H4 (cell line): ENCODE measurements at regions not wholly inside any gene's neighbourhood (a gene's known extent, or its start where the extent isn't known, plus 50 kb on each side); places are given as distances from the start of the nearest gene placed in this dataset.

Experiments
- DNase-seq: peaks from one replicate; pipeline ENCODE4 v3.0.0-alpha.2; 2015; ENCODE audit warnings: low spot score

- no peak for DNase-seq
Measured at GRCh38 chr15:93722165-93722564, 509.2 kb upstream of the MCTP2 start.

DNA sequence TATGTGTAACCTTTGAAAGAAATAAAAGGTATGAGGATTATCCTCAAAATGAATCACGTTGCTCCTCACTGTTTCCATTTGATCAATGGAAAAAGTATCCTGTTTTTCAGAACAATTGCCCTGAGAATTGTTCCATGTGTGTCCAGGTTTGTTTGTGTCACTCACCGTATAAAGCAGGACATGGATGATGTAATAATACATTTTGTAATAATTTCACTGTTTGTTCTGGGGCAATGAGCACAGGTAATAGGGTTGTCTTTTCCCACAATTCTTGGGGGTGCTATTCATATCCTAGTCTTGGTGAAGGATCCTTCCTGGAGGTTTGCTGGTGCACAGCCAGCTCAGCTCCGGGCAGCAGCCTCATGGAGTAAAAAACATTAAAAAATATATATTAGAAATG, 510.8 kb upstream of the MCTP2 start:
- DNase-seq, result no peak

- no peak for DNase-seq
Measured at GRCh38 chr15:93719921-93720351, 511.4 kb upstream of the MCTP2 start.

DNA sequence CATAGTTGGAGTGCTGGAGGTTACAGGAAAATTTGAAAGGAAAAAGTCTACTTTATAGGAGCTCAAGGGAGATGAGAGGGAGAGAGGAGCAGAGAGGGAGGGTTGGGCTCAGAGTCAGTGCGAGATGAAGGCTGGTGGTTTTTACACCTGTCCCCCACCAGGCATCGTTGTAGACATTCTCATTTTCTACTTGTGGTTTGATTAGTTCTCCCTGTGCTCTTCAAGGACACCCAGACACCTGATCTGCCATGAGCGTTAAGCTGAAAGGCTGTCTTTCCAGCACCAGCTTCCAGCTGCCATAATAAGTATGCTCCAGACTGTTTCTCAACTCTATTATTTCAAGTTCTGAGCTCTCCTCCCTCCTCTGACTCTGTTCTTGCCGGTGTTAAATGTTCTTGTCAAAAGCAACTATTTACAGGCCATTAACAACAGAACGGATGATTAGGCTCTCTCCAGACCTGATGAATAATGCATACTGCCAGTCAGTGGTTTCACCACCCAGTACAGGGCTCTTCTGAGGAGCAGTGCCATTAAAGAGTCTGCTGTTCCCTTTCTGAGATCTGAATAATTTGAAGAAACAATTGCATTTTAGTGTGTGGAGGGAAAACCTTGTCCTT, 514.6 kb upstream of the MCTP2 start:
- DNase-seq, result no peak

- DNase-seq, result no peak
Measured at GRCh38 chr15:93709708-93710107, 521.7 kb upstream of the MCTP2 start.

- DNase-seq, result no peak
Measured at GRCh38 chr15:93708724-93709445, 522.5 kb upstream of the MCTP2 start.

- DNase-seq, result no peak
Measured at GRCh38 chr15:93707751-93708150, 523.6 kb upstream of the MCTP2 start.

DNA sequence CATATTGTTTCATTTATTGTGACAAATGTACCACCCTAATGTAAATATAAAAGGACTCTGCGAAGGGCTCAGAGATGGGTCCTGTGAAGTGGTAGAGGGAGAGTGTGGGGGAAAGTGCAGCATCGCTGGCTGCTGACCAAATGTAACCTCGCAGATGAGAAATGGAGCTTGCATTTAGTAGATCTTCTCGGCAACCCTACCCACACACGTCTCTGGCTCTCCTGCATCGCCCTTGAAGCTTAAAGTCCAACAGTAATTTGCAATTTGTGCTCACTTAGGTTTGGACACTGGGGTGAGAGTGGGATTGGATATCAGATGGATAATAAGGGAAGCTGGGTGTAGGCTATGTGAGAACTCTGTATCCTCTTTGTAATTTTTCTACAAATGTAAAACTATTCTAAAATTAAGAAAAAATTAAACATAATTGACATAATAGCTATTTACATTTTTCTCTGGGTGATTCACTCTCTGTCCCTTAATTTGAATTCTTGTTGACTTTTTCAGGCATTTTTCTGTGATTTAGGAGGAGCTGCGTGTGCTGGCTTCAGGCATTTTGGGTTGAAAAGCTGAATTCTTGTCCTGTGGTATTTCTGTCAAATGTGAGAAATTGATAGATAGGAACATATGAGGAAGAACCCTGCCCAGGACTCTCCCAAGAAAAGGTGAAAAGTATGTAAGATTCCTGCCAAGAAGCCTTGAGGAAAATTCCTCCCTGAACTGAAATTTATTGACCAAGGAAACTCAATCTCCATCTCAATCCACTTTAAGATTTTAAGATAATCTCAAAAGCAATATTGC, 524.7 kb upstream of the MCTP2 start:
- no peak for DNase-seq

- DNase-seq, result no peak
Measured at GRCh38 chr15:93705753-93706455, 525.5 kb upstream of the MCTP2 start.

DNA sequence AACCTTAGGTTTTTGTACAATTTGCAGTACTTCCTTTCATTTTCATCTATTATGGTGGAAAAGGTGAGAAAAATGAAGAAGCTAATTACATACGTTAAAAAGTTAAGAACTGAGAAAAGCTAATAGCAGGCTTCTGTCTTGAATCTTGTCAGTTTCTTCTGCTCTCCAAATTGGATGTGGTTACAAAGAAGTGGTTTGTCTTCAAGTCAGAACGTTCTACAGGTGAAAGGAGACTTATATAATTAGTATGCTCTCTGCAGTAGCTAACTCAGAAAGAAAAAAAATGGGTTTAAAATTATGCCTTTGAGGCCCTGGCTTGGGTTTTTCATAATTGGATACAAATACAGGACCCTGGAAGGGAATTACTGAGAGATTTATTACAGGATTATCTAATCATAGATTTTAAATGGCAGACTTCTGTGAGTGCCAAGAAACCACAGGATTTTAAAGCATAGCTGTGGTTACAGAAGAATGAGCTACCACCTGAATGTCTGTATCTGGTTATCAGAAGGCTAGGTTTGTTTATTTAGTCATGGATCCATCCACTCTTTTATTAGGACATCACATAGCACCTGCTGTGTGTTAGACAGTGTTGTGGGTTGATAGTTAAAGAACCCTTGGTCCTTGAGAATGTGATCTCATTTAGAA, 528.1 kb upstream of the MCTP2 start:
- no peak for DNase-seq

DNA sequence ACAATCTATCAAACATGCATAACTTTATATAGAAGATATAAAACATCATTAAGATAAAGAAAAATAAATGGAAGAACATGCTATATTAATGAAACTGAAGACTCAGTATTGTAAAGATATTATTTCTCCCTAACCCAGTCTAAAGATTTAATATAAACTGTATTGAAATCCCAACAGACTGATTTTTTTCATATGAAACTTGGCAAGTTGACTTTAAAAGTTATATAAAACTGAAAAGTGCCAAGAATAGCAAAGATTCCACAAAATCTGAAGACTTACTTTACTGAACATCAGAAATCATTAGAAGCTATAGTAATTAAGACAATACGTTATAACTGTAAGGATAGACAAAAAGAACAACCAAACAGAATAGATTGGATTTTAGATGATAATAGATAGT, 531.3 kb upstream of the MCTP2 start:
- DNase-seq, result no peak

DNA sequence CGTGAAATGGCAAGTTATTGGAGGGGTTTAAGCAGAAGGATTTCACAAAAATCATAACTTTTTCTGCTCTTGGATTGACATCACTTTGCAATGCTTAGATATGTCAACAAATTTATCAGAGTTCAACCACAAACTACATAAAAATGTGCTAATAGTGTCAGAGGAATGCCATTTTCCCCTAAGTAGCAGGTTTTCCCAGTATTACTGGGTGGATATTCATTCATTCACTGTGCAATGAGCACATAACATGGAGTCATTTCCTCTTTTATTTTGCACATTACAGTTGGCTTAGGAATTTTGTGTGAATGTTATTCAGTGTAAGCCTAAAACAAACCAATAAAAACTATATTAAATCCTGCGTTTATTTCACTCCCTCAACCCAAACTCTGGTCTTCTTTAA, 537.3 kb upstream of the MCTP2 start:
- no peak for DNase-seq

GRCh38 chr15:93683651-93684050, 547.7 kb upstream of the MCTP2 start:
- DNase-seq, result no peak

DNA sequence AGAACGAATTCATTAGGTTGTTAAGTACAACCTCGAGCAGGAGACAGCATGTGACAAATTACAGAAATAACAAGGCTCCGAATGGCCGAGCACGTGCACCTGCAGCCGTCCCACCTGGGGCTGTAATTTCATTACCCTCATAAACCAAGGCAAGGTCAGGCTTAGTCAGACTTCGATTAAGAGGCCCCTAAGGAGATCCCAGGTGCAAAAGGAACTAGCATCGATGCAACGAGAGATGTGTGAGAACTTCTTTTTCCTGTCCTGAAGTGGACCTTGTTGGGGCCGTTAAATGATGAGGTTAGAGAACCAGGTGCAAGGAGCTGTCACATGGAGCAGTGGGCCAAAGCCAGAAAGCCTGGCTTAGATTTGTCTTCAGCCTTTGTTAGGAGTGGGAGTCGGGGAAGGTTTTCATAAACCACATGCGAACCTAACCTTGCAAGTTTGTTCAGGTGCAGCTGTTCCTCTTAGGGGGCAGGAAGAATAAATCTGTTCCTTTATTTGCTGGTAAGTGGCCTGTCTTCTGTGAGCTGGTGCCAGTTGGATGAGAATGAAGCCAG, 559.9 kb upstream of the MCTP2 start:
- no peak for DNase-seq

DNA sequence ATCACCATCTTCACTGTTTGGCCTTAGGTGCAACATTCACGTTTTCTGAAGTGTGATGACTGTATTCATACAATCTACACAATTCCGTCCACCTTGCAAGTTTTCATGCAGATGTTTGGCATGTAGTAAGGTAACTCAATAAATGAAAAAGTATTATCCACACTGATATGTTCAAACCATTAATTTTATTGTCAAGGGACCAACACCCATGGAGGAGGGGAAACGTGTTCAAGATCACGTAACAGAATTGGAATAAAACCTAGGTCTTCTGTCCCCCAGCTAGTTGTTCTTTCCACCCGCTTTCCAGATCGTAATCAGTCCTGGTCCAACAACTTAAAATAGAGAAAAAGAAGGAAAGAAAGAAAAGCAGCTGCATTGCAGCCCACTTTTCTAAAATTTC, 560.4 kb upstream of the MCTP2 start:
- no peak for DNase-seq

DNA sequence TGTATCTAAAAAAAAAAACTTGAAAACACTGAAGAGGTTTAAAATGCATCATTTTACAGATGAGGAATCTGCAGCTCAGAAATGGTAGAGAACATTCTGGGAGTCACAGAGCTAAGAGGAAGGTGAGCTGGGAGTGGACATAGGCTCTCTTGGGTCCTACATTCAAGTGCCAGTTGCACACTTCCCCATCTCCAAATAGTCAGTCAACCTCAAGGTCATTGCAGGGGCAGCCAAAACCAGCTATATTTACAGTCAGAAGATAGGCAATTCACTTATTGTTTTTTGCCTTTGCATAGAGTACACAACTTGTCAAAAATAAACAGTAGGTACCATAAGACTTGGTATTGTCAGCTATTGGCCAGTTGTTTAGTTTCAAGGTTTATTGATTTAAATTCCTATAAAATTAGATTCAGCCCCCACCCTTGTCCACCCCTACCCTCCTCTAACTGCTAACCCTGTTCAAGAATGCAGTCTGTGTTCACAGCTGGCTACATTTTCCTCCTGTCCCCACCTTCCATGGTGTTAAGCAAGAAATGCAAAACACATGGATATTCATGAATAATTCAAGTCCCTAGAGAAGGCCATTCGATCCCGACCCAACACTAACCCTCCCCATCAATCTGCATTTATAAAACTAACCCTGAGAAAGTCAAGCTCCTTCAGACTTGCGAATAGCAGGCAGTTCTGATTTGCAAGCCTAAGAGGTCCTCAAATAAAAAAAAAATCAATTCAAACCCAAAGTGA, 567.0 kb upstream of the MCTP2 start:
- DNase-seq, result no peak

- DNase-seq, result no peak
Measured at GRCh38 chr15:93662162-93662885, 569.0 kb upstream of the MCTP2 start.

DNA sequence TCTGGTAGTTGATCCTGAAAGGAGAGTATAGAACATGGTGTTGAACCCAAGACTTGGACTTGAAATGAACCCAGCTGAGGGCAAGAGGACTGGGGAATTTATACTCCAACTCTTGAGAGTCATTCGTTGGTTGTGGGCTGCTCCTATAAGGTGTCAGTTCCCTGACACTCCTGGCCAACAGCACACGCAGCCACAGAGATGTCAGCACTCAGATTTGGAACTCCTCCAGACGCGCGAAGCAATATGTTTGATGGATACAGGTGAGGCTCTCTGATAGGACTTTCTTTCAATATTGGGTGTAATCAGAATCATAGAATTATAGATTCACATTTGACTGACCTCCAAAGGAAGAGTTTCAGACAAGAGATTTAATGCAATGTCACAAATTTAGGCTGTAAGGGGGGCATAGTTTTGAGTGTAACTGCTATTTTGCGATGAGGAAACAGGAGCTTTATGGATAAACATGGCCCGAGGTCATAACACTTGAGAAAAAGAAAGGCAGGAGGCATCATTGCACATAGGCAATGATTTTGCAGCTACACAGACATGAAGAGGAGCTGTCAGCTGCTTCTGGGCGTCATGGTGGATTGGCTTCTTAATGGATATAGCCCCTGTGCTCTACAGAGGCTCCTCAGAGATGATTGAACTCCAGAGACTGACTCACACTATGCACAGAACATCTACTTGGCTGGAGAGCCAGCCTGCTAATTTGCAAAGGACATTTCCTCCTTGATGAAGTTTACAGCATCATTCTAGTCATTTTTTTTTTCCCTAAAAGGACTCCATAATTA, 569.2 kb upstream of the RGMA start:
- DNase-seq, result no peak

GRCh38 chr15:93656041-93656440, 567.0 kb upstream of the RGMA start:
- no peak for DNase-seq
